Activated CD4-positive, alpha-beta memory T cell treated with anti-CD3 and anti-CD28 coated beads for 36 hours (primary cell): ENCODE measurements at regions not wholly inside any gene's neighbourhood (a gene's known extent, or its start where the extent isn't known, plus 50 kb on each side); places are given as distances from the start of the nearest gene placed in this dataset.

Source experiments
- CTCF ChIA-PET: fragments of 350-600 bp; sonication (Branson Sonifier 250); formaldehyde crosslinking; loops from one replicate; lab custom pipeline; 2021; ENCODE audit warnings: antibody characterized with exemption, inconsistent platforms; lab: Charles Lee
- POLR2A ChIA-PET: fragments of 350-600 bp; sonication (Branson Sonifier 250); formaldehyde crosslinking; loops from one replicate; lab custom pipeline; 2021; ENCODE audit warnings: antibody characterized with exemption; lab: Charles Lee
- DNase-seq: peaks from one replicate; pipeline ENCODE4 v3.0.0-alpha.2; 2020
- H3K27ac Mint-ChIP-seq: one replicate; pipeline ENCODE4 v1.8.0; 2021; ENCODE audit warnings: mixed read lengths
- H3K27me3 Mint-ChIP-seq: one replicate; pipeline ENCODE4 v1.8.0; 2021; ENCODE audit warnings: mixed read lengths
- H3K36me3 Mint-ChIP-seq: one replicate; pipeline ENCODE4 v1.8.0; 2021; ENCODE audit warnings: mixed read lengths
- H3K4me1 Mint-ChIP-seq: one replicate; pipeline ENCODE4 v1.8.0; 2021; ENCODE audit warnings: low read depth, mixed read lengths
- H3K4me3 Mint-ChIP-seq: one replicate; pipeline ENCODE4 v1.8.0; 2021; ENCODE audit warnings: mild to moderate bottlenecking, mixed read lengths
- H3K9me3 Mint-ChIP-seq: one replicate; pipeline ENCODE4 v1.8.0; 2021; ENCODE audit warnings: mixed read lengths
- intact Hi-C: fragments of 100-400 bp; cut with micrococcal nuclease; formaldehyde crosslinking; loops from one replicate; pipeline ENCODE4 v1.15.1; 2023

DNA sequence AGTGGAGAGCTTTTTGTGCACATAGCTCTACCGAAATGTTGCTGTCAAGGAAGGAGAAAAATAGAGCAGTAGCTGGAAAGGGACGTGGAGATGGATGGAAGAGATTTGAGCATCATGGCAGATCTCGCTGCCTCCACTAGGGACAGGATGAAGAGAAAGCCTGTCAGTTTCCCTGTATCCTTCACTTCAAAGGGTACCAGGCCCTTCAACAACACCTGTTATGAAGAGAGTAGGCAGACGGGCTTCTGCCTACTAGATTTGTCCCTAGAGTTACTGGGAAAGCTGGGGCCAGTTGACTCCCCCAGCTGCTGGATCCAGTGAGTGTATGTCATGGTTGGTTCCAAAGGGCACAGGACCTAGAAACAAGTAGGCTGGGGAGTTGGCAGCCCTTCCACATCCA, 150.8 kb downstream of the TLE3 start:
- no peaks in the 10 kb centered on the region for H3K27me3 Mint-ChIP-seq
- H3K36me3 Mint-ChIP-seq = no peaks in the 10 kb centered on the region
- H3K4me1 Mint-ChIP-seq = no peaks in the 10 kb centered on the region
- no peak overlapping the region for H3K4me3 Mint-ChIP-seq
- no peaks in the 10 kb centered on the region for H3K9me3 Mint-ChIP-seq
- intact Hi-C loops = no loop called here
- no peak for DNase-seq
- POLR2A ChIA-PET = no interaction called here
- CTCF ChIA-PET = no interaction called here
- no peak overlapping the region for H3K27ac Mint-ChIP-seq

DNA sequence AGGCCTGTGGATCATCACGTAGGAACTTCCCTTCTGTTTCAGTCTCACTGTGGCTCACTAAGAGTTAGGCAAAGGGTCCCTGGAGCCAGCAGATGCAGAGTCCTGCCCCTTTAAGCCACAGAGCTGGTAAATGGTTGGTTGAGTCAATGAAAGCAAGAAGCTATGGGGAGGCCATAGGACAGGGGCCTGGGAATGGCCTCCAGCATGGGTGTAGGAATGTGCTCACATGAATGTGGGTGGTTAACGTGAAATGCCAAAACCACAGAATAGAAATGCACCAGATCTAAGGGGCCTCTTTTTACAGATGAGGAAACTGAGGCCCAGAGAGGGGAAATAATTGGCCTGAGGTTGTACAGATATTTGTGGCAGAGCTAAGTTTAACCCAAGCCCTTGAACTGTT, 150.3 kb downstream of the TLE3 start:
- no peak overlapping the region for H3K27ac Mint-ChIP-seq
- POLR2A ChIA-PET = no interaction called here
- H3K4me3 Mint-ChIP-seq = no peak overlapping the region
- intact Hi-C loops = no loop called here
- H3K36me3 Mint-ChIP-seq = no peaks in the 10 kb centered on the region
- no peaks in the 10 kb centered on the region for H3K4me1 Mint-ChIP-seq
- H3K9me3 Mint-ChIP-seq = no peaks in the 10 kb centered on the region
- H3K27me3 Mint-ChIP-seq = no peaks in the 10 kb centered on the region
- CTCF ChIA-PET = interaction anchor here (2.3 kb wide), 1 partner anchor 472 kb away, joined by 6 read pairs; no protein-coding TSS in a partner anchor
- DNase-seq = no peak

DNA sequence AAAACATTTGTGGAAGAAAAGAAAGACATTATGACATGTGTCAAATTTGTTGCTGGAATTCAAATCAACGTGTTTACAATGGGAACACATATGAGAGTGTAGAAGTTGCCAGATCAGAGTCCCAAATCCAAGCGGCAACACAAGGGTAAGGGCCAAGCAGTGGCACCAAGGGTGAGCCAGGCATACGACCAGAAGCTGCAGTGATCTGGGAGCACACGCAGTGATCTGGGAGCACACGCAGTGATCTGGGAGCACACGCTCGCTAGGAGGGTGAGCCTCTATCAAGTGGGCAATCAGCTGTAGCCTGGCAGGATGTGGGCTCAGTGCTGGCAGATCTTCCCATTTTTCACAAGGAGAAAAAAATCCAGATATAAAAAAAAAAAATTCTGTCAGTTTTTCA, 148.2 kb downstream of the TLE3 start:
- Mint-ChIP-seq H3K4me1 (no peaks in the 10 kb centered on the region), H3K27ac (no peak overlapping the region), H3K4me3 (no peak overlapping the region), H3K36me3 (no peaks in the 10 kb centered on the region), H3K27me3 (no peaks in the 10 kb centered on the region), H3K9me3 (no peaks in the 10 kb centered on the region)
- ChIA-PET CTCF (interaction anchor here (1.1 to 2.3 kb wide), 2 partner anchors 200 to 474 kb away, joined by 3 to 6 read pairs; no protein-coding TSS in a partner anchor), POLR2A (no interaction called here)
- intact Hi-C loops = no loop called here
- no peak for DNase-seq

DNA sequence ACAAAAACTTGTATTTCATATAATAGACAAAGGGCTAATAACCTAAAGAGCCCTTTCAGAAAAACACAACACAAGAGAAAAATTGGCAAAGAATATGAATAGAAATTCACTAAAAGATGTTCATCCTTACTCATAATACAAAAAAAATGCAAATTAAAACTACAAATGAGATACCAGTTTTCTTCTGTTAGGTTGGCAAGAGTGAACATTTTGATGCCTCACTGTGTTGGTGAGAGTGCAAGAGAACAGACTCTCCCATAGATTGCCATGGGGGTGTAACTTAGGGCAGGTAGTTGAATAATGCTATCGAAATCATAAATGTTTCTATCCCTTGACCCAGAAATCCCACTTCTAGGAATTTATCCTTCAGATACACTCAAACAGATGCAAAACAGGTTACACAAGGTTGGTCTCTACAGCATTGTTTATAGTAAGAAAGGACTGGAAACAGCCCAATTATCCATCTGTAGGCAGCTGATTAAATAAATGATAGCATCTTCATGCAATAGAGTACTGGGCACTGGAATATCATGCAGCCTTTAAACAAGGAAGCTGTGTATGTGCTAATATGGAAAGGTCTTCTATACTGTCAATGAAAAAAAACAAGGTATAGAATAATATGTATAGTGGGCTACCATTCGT, 146.3 kb downstream of the TLE3 start:
- ChIA-PET POLR2A (no interaction called here), CTCF (no interaction called here)
- no peak for DNase-seq
- Mint-ChIP-seq H3K36me3 (no peaks in the 10 kb centered on the region), H3K27me3 (no peaks in the 10 kb centered on the region), H3K9me3 (no peaks in the 10 kb centered on the region), H3K4me3 (no peak overlapping the region), H3K27ac (no peak overlapping the region), H3K4me1 (no peaks in the 10 kb centered on the region)
- intact Hi-C loops = no loop called here

DNA sequence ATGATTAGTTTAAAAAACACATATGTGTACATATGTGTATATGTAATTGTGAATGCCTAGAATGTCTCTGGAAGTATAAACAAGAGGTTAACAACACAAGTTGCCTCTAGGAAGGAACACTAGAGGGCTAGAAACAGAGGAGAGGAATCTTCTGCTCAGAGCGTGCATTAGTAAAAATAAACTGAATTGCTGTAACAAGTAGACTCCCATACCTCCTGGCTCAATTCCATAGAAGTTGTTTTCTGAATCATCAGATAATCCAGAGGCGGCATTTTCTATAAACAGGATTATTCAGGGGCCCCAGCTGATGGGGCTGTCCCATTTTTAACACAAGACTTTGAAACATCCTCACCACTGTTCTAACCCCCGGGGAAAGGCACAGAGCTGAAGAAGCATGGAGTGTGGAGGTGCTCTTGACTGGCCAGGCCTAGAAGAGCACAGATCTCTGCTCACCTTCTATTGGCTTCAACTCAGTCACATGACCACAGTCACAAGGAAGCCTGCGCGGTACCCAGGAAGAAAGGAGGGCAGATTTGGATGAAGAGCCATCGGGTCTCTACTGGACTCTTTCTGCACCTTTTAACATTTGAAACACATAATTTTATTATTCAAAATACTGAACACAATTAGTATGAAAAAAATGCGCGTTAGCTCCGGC, 145.7 kb downstream of the TLE3 start:
- H3K4me1 Mint-ChIP-seq = no peaks in the 10 kb centered on the region
- no peaks in the 10 kb centered on the region for H3K27me3 Mint-ChIP-seq
- H3K9me3 Mint-ChIP-seq = no peaks in the 10 kb centered on the region
- no peaks in the 10 kb centered on the region for H3K36me3 Mint-ChIP-seq
- intact Hi-C loops = no loop called here
- POLR2A ChIA-PET = no interaction called here
- H3K27ac Mint-ChIP-seq = no peak overlapping the region
- DNase-seq = no peak
- CTCF ChIA-PET = no interaction called here
- H3K4me3 Mint-ChIP-seq = no peak overlapping the region

DNA sequence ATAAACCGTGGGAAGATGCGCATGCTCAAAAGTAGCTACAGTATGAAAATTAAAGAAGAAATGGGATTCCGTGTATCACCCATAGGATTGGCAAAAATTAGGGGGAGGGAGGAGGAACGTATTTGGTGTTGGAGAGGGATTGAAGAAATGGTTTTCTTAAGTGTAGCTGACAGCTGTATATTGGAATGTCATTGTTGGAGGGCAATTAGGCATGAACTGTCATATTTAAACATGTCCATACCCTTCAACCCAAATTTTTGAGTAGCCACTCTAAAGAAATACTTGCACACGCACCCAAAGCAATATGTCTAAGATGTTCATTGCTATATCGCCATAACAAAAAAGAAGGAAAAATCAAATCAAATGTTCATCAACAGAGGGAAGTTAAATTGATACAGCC, 144.7 kb downstream of the TLE3 start:
- ChIA-PET CTCF (no interaction called here), POLR2A (no interaction called here)
- H3K27me3 Mint-ChIP-seq = no peaks in the 10 kb centered on the region
- DNase-seq = no peak
- H3K36me3 Mint-ChIP-seq = no peaks in the 10 kb centered on the region
- intact Hi-C loops = no loop called here
- no peak overlapping the region for H3K27ac Mint-ChIP-seq
- H3K4me1 Mint-ChIP-seq = no peaks in the 10 kb centered on the region
- no peaks in the 10 kb centered on the region for H3K9me3 Mint-ChIP-seq
- H3K4me3 Mint-ChIP-seq = no peak overlapping the region

DNA sequence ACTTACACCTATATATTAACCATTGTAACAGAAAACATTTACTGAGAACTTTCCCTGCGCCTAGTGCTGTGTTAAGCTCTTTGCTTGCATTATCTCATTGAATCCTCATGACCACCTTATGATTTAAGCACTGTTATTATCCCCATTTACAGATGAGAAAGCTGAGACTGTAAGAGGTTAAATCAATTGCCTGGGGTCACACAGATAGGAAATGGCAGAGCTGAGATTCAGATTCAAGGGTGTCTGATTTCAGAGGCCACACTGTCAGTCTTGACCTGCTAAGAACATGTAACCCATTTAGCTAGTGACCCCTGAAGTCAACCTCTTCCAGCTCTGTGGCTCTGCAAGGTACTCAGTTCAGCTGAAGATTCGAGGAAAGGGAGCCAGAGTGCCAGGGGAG, 143.9 kb downstream of the TLE3 start:
- H3K27ac Mint-ChIP-seq = no peak overlapping the region
- no peak for DNase-seq
- H3K9me3 Mint-ChIP-seq = no peaks in the 10 kb centered on the region
- intact Hi-C loops = no loop called here
- POLR2A ChIA-PET = no interaction called here
- H3K4me3 Mint-ChIP-seq = no peak overlapping the region
- no peaks in the 10 kb centered on the region for H3K4me1 Mint-ChIP-seq
- H3K36me3 Mint-ChIP-seq = no peaks in the 10 kb centered on the region
- H3K27me3 Mint-ChIP-seq = no peaks in the 10 kb centered on the region
- CTCF ChIA-PET = no interaction called here

DNA sequence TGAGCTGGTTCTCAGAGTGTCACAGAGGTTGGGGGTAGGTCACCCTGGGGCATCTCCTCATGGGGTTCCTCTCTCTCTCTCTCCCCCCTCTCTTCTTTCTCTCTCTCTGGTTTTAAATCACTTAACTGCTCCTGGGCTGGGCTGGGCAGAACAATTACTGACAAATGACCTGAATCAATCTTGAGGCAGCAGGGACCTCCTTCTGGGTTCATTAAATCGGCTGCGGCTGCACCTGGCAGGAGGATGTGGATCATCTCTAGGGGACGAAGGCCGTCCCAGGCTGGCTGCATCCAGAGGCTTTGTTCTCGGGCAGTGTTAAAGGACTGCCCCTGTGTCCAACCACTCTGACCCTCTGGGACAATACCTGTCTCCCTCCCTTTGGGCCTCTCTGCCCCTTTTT, 143.1 kb downstream of the TLE3 start:
- intact Hi-C loops = no loop called here

DNA sequence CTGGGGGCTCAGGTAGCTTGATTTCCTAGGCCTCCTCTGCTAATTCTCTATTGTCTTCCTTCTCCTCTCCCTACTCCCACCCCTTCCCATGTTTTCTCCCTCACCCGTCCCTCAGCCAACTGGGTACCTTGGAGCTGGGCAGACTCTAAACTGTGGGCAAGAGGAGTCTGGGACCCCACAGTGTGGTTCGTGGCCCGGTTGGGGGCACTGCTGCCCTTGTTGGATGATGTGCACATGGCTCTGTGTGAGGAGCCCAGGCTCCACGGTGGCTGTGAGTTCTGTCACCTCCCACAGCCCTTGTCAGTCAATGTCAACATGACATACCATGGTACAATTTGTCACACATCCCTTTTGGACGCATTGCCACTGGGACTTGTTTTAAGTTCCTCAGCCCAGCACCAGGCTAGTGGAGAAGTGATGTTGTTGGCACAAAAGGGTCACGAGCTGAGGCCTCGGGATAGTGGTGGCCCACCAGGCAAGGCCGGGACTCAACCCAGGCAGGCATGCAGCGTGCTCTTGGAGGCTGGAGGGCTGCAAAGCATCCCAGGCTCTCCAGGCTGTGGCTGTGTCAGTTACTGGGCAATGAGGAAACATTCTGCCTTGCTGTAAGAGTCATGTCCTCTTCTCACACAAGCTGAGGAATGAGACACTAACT, 142.3 kb downstream of the TLE3 start:
- intact Hi-C loops = no loop called here
- POLR2A ChIA-PET = no interaction called here
- H3K36me3 Mint-ChIP-seq = no peaks in the 10 kb centered on the region

More for the DNA sequence above, 143.1 kb downstream of the TLE3 start:
- POLR2A ChIA-PET = no interaction called here
- Mint-ChIP-seq H3K9me3 (no peaks in the 10 kb centered on the region), H3K4me1 (no peaks in the 10 kb centered on the region), H3K27me3 (no peaks in the 10 kb centered on the region), H3K27ac (no peak overlapping the region), H3K36me3 (no peaks in the 10 kb centered on the region), H3K4me3 (no peak overlapping the region)
- CTCF ChIA-PET = no interaction called here
- DNase-seq = no peak

DNA sequence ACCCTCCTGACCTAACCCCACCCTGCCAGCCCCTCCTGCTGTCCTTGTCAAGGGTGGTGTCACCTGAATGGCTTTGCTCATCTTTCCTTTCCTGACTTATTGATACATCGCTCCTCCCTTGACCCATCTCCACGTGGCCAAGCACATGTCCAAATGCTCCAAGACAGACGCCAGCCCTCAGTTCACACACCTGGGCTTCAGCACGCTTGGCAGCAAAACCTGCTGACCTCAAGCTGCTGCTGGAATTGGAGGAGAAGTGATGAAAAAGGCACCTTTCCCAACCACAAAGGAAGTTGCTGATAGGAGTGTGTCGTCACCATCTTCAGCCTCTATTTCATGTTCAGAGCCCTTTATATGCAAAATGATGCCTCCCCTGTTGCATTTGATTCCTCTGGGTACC, 141.3 kb downstream of the TLE3 start:
- POLR2A ChIA-PET = no interaction called here
- CTCF ChIA-PET = no interaction called here
- Mint-ChIP-seq H3K4me1 (no peaks in the 10 kb centered on the region), H3K27ac (no peak overlapping the region), H3K27me3 (no peaks in the 10 kb centered on the region), H3K9me3 (no peaks in the 10 kb centered on the region), H3K4me3 (no peak overlapping the region), H3K36me3 (no peaks in the 10 kb centered on the region)
- no peak for DNase-seq
- intact Hi-C loops = no loop called here

More for the DNA sequence above, 142.3 kb downstream of the TLE3 start:
- DNase-seq = no peak
- Mint-ChIP-seq H3K9me3 (no peaks in the 10 kb centered on the region), H3K27me3 (no peaks in the 10 kb centered on the region), H3K4me3 (no peak overlapping the region), H3K27ac (no peak overlapping the region), H3K4me1 (no peaks in the 10 kb centered on the region)
- CTCF ChIA-PET = no interaction called here

DNA sequence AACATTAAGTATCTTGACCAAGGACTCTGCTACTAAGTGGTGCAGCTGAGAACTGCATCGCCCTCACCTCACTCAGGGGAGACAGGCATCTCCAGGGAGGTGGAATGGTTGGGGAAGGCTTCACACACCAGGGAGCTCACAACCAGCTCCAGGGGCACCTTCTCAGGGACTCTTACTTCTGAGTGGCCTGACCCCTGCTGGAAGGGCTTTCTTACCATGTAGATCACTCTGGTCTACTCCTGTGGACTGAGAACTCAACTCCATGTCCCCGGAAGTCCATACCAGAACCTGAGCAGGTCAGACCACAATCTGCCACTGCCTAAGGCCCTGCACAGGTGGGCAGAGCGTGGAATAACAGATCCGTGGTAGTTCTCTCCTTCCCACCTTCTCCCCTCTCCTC, 140.5 kb downstream of the TLE3 start:
- DNase-seq = no peak
- Mint-ChIP-seq H3K9me3 (no peaks in the 10 kb centered on the region), H3K27ac (no peak overlapping the region), H3K4me1 (no peaks in the 10 kb centered on the region), H3K36me3 (no peaks in the 10 kb centered on the region), H3K27me3 (no peaks in the 10 kb centered on the region), H3K4me3 (no peak overlapping the region)
- POLR2A ChIA-PET = no interaction called here
- CTCF ChIA-PET = no interaction called here
- intact Hi-C loops = no loop called here

DNA sequence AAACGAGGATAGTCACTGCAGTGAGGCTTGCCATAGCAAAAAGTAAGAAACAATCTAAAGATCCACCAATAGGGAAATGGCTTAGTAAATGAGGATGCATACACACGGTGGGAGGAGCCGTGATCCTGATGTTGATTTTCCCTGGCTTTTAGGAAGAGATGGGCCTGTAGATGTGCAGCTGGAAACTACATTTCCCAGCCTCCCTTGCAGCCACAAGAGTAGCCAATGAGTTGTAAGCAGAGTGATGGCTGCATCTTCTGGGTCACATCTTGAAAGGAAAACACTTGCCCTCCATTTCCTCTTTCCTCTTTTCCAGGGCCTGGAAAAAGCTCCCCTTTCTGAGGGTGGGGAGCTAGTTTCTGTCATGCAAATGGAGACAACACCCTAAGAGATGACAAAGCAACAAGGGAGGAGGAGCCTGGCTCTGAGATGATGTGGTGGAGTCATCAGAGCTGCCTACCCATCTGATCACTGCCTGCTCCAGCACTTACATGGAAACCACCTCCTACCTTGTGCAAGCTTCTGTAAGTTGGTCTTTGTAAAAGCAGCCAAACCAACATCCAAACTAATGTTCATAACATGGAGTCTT, 139.1 kb downstream of the TLE3 start:
- no peaks in the 10 kb centered on the region for H3K27me3 Mint-ChIP-seq
- no peak for DNase-seq
- H3K27ac Mint-ChIP-seq = no peak overlapping the region
- no peaks in the 10 kb centered on the region for H3K36me3 Mint-ChIP-seq
- CTCF ChIA-PET = no interaction called here
- H3K4me1 Mint-ChIP-seq = no peaks in the 10 kb centered on the region
- intact Hi-C loops = no loop called here
- no peak overlapping the region for H3K4me3 Mint-ChIP-seq
- POLR2A ChIA-PET = no interaction called here
- no peaks in the 10 kb centered on the region for H3K9me3 Mint-ChIP-seq
